GM12878 (cell line): ENCODE measurements at regions not wholly inside any gene's neighbourhood (a gene's known extent, or its start where the extent isn't known, plus 50 kb on each side); places are given as distances from the start of the nearest gene placed in this dataset.

Experiments used
- ATAC-seq: fragments of 200-7000 bp; cut with Tn5 transposase; 3 replicates; pipeline ENCODE4 v1.9.1; 2020; ENCODE audit warnings: mild to moderate bottlenecking, moderate library complexity
- BruUV-seq: library from RNA; stranded (reverse); fragments of 400-500 nt; replicated peaks from 2 replicates; lab custom pipeline; 2021; lab: Mats Ljungman, UMichigan
- CTCF ChIA-PET: fragments of 300-600 bp; sonication (Branson Sonifier 250); formaldehyde crosslinking; extraction: SDS; loops from one replicate; lab custom pipeline; 2021; ENCODE audit warnings: inconsistent platforms; lab: Yijun Ruan, JAX
- POLR2A ChIA-PET: fragments of 350-600 bp; formaldehyde crosslinking; extraction: SDS; loops from one replicate; lab custom pipeline; 2021; ENCODE audit warnings: inconsistent platforms; lab: Charles Lee
- RAD21 ChIA-PET: fragments of 300-600 bp; sonication (Branson Sonifier 250); formaldehyde crosslinking; loops from one replicate; lab custom pipeline; 2023; ENCODE audit warnings: antibody characterized with exemption; ENCODE audit not compliant: unreplicated experiment; lab: Charles Lee
- SMC1A ChIA-PET: fragments of 300-600 bp; sonication (Branson Sonifier 250); formaldehyde crosslinking; loops from one replicate; lab custom pipeline; 2023; ENCODE audit not compliant: unreplicated experiment, uncharacterized antibody; lab: Charles Lee
- DNase-seq: peaks from one replicate; pipeline ENCODE4 v3.0.0-alpha.2; 2011; ENCODE audit warnings: low read depth, low spot score
- FAIRE-seq: peaks from 3 replicates; lab custom pipeline; 2011; peaks lifted over from hg19 to GRCh38; lab: Jason Lieb, UNC
- H2AFZ ChIP-seq: 2 replicates; pipeline ENCODE4 v1.6.0; 2011; ENCODE audit warnings: low read depth, low read length, control low read depth; ENCODE audit not compliant: control insufficient read depth
- H3K27ac ChIP-seq: 2 replicates; pipeline ENCODE4 v1.5.1; 2011; ENCODE audit warnings: control low read depth; ENCODE audit not compliant: control insufficient read depth, insufficient read depth
- H3K27me3 ChIP-seq, 2 experiments: replicated peaks in 1 of 2; 2 replicates each; pipeline versions ENCODE4 v1.6.0 to v1.6.1; 2011; ENCODE audit warnings: low read length in 1 of 2; ENCODE audit not compliant: control insufficient read depth in 2 of 2, insufficient read depth in 2 of 2
- H3K36me3 ChIP-seq, 2 experiments: 2 replicates each; pipeline ENCODE4 v1.5.1; 2011; ENCODE audit warnings: low read length in 1 of 2; ENCODE audit not compliant: control insufficient read depth in 2 of 2, insufficient read depth in 2 of 2
- H3K4me1 ChIP-seq: 2 replicates; pipeline ENCODE4 v1.6.1; 2011; ENCODE audit warnings: mild to moderate bottlenecking, low read length, moderate library complexity, mixed read lengths; ENCODE audit not compliant: control insufficient read depth, insufficient read depth
- H3K4me2 ChIP-seq: 2 replicates; pipeline ENCODE4 v1.6.0; 2011; ENCODE audit warnings: control low read depth; ENCODE audit not compliant: control insufficient read depth, insufficient read depth
- H3K4me3 ChIP-seq: fragments of 200-600 bp; sonication (generic); 2 replicates; pipeline ENCODE4 v1.5.1; 2016
- H3K79me2 ChIP-seq: 2 replicates; pipeline ENCODE4 v1.6.0; 2011; ENCODE audit warnings: low read length; ENCODE audit not compliant: control insufficient read depth, insufficient read depth
- H3K9ac ChIP-seq: 2 replicates; pipeline ENCODE4 v1.8.0; 2011; ENCODE audit warnings: low read length, control low read depth, mixed read lengths; ENCODE audit not compliant: control insufficient read depth, insufficient read depth
- H3K9me3 ChIP-seq: replicated peaks from 3 replicates; pipeline ENCODE4 v1.5.1; 2011; ENCODE audit warnings: mild to moderate bottlenecking, low read length; ENCODE audit not compliant: control insufficient read depth, insufficient read depth
- H4K20me1 ChIP-seq: 2 replicates; pipeline ENCODE4 v1.6.0; 2011; ENCODE audit not compliant: control insufficient read depth, insufficient read depth
- EED ChIP-seq: sonication (generic); IDR thresholded peaks from 2 replicates; pipeline ENCODE4 v1.6.1; 2016; ENCODE audit warnings: antibody characterized with exemption, low read depth
- JUNB ChIP-seq: IDR thresholded peaks from 2 replicates; pipeline ENCODE4 v1.6.1; 2016; ENCODE audit warnings: antibody characterized with exemption, mild to moderate bottlenecking
- KDM1A ChIP-seq: fragments of 200-600 bp; sonication (generic); IDR thresholded peaks from 2 replicates; pipeline ENCODE4 v1.6.1; 2016; ENCODE audit warnings: borderline replicate concordance
- NBN ChIP-seq: fragments of 450-650 bp; IDR thresholded peaks from 2 replicates; pipeline ENCODE4 v1.6.1; 2016
- NFYA ChIP-seq: IDR thresholded peaks from 2 replicates; pipeline ENCODE4 v1.6.1; 2011; ENCODE audit warnings: low read depth, mild to moderate bottlenecking, low read length, improper control_type of control experiment, borderline replicate concordance
- POU2F2 ChIP-seq: IDR thresholded peaks from 3 replicates; pipeline ENCODE4 v1.6.1; 2011; ENCODE audit warnings: low read depth, mild to moderate bottlenecking, low read length, borderline replicate concordance
- RCOR1 ChIP-seq: conservative IDR thresholded peaks from 2 replicates; pipeline ENCODE4 v1.6.1; 2012; ENCODE audit warnings: low read depth, low read length, improper control_type of control experiment
- TCF7 ChIP-seq: IDR thresholded peaks from 2 replicates; pipeline ENCODE4 v1.6.1; 2014; ENCODE audit warnings: antibody characterized with exemption, borderline replicate concordance
- WRNIP1 ChIP-seq: IDR thresholded peaks from 2 replicates; pipeline ENCODE4 v1.6.1; 2011; ENCODE audit warnings: low read depth, low read length, improper control_type of control experiment, borderline replicate concordance
- YY1 ChIP-seq: IDR thresholded peaks from 2 replicates; pipeline ENCODE4 v1.6.1; 2011; ENCODE audit warnings: low read depth, mild to moderate bottlenecking, low read length
- WGBS: methylation state at CpG from one replicate; pipeline ENCODE4 v1.1.6; 2016; ENCODE audit warnings: low lambda C conversion rate; ENCODE audit not compliant: insufficient replicate concordance, insufficient coverage; ENCODE audit errors: missing lambda C conversion rate; 5-methylcytosine and 5-hydroxymethylcytosine counted together
- in situ Hi-C: fragments of 300-500 bp; cut with MboI; formaldehyde crosslinking; loops from 9 replicates; pipeline ENCODE4 v1.14.3; 2018; ENCODE audit warnings: mixed read lengths
- intact Hi-C: fragments of 100-400 bp; cut with micrococcal nuclease; formaldehyde crosslinking; loops from one replicate; pipeline ENCODE4 v1.14.2; 2022; ENCODE audit not compliant: unreplicated experiment
- TF ChIP-seq, protein P1 (sequence below): IDR thresholded peaks from 2 replicates; pipeline ENCODE4 v1.6.1; 2011; ENCODE audit warnings: low read depth, mild to moderate bottlenecking, low read length, moderate library complexity, borderline replicate concordance; ENCODE audit errors: extremely low read depth
- TF ChIP-seq, protein P2 (sequence below): fragments of 450-650 bp; IDR thresholded peaks from 2 replicates; pipeline ENCODE4 v1.6.1; 2017; ENCODE audit warnings: antibody characterized with exemption, mild to moderate bottlenecking, moderate library complexity

DNA sequence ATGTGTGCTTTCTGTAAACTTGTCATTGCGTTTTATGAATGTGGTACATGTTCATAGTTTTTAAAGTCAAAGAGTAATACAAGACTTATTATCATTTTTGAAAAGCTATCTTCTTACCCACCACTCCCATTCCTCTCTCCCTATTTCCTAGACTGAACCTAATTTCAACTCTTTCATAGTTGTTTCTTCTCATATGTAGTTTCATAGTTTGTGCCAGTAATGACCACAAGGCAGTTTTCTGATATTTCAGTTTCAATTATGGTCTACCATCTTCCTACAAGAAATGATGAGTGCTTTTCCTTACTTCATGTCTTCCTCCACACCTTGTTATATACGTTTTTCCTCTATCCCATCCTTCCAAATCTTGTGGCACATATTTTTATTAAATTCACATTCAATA is 445.0 kb upstream of the GOLIM4 start:
- 3% methylated on average over 2 of the region's 2 CpGs for whole genome bisulfite sequencing
- ATAC-seq, result peak; percentile 59
- CTCF ChIA-PET, result interaction anchor here (0.6 to 2.6 kb wide), 2 partner anchors 64 to 80 kb away, joined by 3 to 7 read pairs; no protein-coding TSS in a partner anchor

More for the DNA sequence above, 445.0 kb upstream of the GOLIM4 start:
- Histone ChIP-seq H3K4me3 (no peak overlapping the region), H3K27ac (no peak overlapping the region), H4K20me1 (no peaks in the 10 kb centered on the region), H3K4me2 (no peak overlapping the region), H2AFZ (no peak overlapping the region), H3K79me2 (no peaks in the 10 kb centered on the region), H3K27me3 (no peaks in the 10 kb centered on the region), H3K4me1 (no peaks in the 10 kb centered on the region), H3K9ac (no peak overlapping the region), H3K36me3 (no peaks in the 10 kb centered on the region), H3K9me3 (no peaks in the 10 kb centered on the region)
- in situ Hi-C loops, result no loop called here
- no TSS peak for BruUV-seq
- intact Hi-C loops, result no loop called here
- POLR2A ChIA-PET, result interaction anchor here (0.6 kb wide), 1 partner anchor 21 kb away, joined by 5 read pairs; no protein-coding TSS in a partner anchor
- no peak for DNase-seq
- TF ChIP-seq RCOR1 (no peak), YY1 (no peak), TCF7 (no peak), POU2F2 (no peak), JUNB (no peak), KDM1A (no peak), WRNIP1 (no peak), NBN (no peak), EED (no peak), NFYA (no peak)
- TF ChIP-seq, protein P1, sequence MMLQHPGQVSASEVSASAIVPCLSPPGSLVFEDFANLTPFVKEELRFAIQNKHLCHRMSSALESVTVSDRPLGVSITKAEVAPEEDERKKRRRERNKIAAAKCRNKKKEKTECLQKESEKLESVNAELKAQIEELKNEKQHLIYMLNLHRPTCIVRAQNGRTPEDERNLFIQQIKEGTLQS, result no peak
- TF ChIP-seq, protein P2, sequence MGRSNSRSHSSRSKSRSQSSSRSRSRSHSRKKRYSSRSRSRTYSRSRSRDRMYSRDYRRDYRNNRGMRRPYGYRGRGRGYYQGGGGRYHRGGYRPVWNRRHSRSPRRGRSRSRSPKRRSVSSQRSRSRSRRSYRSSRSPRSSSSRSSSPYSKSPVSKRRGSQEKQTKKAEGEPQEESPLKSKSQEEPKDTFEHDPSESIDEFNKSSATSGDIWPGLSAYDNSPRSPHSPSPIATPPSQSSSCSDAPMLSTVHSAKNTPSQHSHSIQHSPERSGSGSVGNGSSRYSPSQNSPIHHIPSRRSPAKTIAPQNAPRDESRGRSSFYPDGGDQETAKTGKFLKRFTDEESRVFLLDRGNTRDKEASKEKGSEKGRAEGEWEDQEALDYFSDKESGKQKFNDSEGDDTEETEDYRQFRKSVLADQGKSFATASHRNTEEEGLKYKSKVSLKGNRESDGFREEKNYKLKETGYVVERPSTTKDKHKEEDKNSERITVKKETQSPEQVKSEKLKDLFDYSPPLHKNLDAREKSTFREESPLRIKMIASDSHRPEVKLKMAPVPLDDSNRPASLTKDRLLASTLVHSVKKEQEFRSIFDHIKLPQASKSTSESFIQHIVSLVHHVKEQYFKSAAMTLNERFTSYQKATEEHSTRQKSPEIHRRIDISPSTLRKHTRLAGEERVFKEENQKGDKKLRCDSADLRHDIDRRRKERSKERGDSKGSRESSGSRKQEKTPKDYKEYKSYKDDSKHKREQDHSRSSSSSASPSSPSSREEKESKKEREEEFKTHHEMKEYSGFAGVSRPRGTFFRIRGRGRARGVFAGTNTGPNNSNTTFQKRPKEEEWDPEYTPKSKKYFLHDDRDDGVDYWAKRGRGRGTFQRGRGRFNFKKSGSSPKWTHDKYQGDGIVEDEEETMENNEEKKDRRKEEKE, result no peak
- SMC1A ChIA-PET, result interaction anchor here (0.9 to 2.5 kb wide), 6 partner anchors 13 to 75 kb away, joined by 3 to 6 read pairs (median 3); no protein-coding TSS in a partner anchor
- FAIRE-seq, result no peak
- RAD21 ChIA-PET, result no interaction called here
